Activated naive CD8-positive, alpha-beta T cell treated with anti-CD3 and anti-CD28 coated beads, Interleukin-2, amount 50 U/mL, for 24 hours (primary cell): ENCODE measurements at regions not wholly inside any gene's neighbourhood (a gene's known extent, or its start where the extent isn't known, plus 50 kb on each side); places are given as distances from the start of the nearest gene placed in this dataset.

Experiments
- ATAC-seq: fragments of 150-1000 bp; cut with Tn5 transposase; one replicate; pipeline ENCODE4 v1.10.0; 2021
- DNase-seq: peaks from one replicate; pipeline ENCODE4 v3.0.0; 2021
- H3K27ac Mint-ChIP-seq: one replicate; pipeline ENCODE4 v1.8.0; 2021; ENCODE audit warnings: mild to moderate bottlenecking, mixed read lengths
- H3K27me3 Mint-ChIP-seq: one replicate; pipeline ENCODE4 v1.8.0; 2021; ENCODE audit warnings: mixed read lengths
- H3K36me3 Mint-ChIP-seq: one replicate; pipeline ENCODE4 v1.8.0; 2021; ENCODE audit warnings: low read depth, mixed read lengths
- H3K4me1 Mint-ChIP-seq: one replicate; pipeline ENCODE4 v1.8.0; 2021; ENCODE audit warnings: mixed read lengths
- H3K4me3 Mint-ChIP-seq: one replicate; pipeline ENCODE4 v1.8.0; 2021; ENCODE audit warnings: mild to moderate bottlenecking, moderate library complexity, mixed read lengths
- H3K9me3 Mint-ChIP-seq: one replicate; pipeline ENCODE4 v1.8.0; 2021; ENCODE audit warnings: mixed read lengths

DNA sequence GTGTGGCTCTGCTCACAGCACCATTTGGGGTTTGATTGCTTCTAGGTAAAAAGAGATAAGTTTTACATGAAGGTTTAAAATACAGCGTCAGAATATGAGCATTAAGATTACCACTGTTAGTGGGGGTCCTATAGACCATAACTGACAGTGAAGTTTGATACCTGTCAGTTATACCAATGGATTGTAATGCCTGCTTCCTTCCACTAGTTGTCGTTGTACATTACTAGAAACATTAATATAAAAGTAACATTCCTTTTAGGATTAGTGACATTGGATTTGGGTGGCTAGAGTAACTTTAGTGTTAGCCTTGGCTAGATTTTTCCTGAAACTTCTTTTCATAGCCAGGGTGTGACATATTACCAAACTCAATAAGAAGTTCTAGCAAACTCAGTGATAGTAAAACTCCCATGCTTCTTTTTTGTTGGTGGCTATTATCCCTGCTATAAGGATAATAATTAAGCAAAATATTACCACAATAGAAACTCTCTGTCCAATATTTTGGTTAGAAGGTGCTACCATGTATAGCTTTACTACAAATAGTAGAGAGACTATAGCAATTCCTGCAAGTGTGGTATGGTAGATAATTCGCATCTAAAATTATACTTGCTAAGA is 57.1 kb downstream of the FAM181B start:
- no peak for DNase-seq
- no peaks in the 10 kb centered on the region for H3K36me3 Mint-ChIP-seq
- no peaks in the 10 kb centered on the region for H3K27me3 Mint-ChIP-seq
- no peak for ATAC-seq
- H3K4me3 Mint-ChIP-seq, result no peak overlapping the region
- H3K27ac Mint-ChIP-seq, result no peak overlapping the region
- no peaks in the 10 kb centered on the region for H3K4me1 Mint-ChIP-seq
- H3K9me3 Mint-ChIP-seq, result no peaks in the 10 kb centered on the region

GRCh38 chr11:82675838-82676237 is 57.8 kb downstream of the FAM181B start:
- Mint-ChIP-seq H3K9me3 (no peaks in the 10 kb centered on the region), H3K27me3 (no peaks in the 10 kb centered on the region), H3K4me1 (no peaks in the 10 kb centered on the region), H3K27ac (no peak overlapping the region), H3K4me3 (no peak overlapping the region), H3K36me3 (no peaks in the 10 kb centered on the region)
- ATAC-seq, result no peak
- DNase-seq, result no peak

GRCh38 chr11:82673631-82674030 is 60.0 kb downstream of the FAM181B start:
- Mint-ChIP-seq H3K27me3 (peaks cover 7% of the 10 kb centered on the region), H3K27ac (no peak overlapping the region), H3K4me3 (no peak overlapping the region), H3K9me3 (no peaks in the 10 kb centered on the region), H3K4me1 (no peaks in the 10 kb centered on the region), H3K36me3 (no peaks in the 10 kb centered on the region)
- no peak for ATAC-seq
- DNase-seq, result no peak

DNA sequence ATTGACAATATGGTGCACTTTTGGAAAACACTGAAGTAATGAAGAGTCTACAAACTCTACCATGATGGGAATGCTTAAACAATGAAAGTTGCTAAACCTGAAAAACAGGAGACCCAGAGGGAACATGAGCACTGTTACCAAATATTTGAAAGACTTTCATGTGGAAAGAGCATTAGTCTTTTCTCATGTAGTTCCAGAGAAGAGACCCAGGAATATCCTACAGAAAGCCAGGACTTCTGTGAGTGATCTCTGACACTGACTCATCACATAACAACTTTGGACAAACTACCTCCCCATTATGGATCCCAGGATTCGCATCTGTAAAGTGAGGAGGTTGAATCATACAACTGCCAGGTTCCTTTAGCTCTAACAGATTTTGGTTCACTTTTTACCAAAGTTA is 62.2 kb downstream of the FAM181B start:
- Mint-ChIP-seq H3K36me3 (no peaks in the 10 kb centered on the region), H3K27me3 (peaks cover 12% of the 10 kb centered on the region), H3K4me1 (no peaks in the 10 kb centered on the region), H3K4me3 (no peak overlapping the region), H3K27ac (no peak overlapping the region), H3K9me3 (no peaks in the 10 kb centered on the region)
- no peak for ATAC-seq
- DNase-seq, result no peak

- no peak overlapping the region for H3K4me3 Mint-ChIP-seq
- no peak overlapping the region for H3K27ac Mint-ChIP-seq
- DNase-seq (no peak), ATAC-seq (no peak)
- no peaks in the 10 kb centered on the region for H3K4me1 Mint-ChIP-seq
- no peaks in the 10 kb centered on the region for H3K9me3 Mint-ChIP-seq
- peaks cover 6% of the 10 kb centered on the region for H3K27me3 Mint-ChIP-seq
- H3K36me3 Mint-ChIP-seq, result no peaks in the 10 kb centered on the region
Observed at GRCh38 chr11:82663535-82663934, 70.1 kb downstream of the FAM181B start.

- Mint-ChIP-seq H3K27me3 (peaks cover 7% of the 10 kb centered on the region), H3K36me3 (no peaks in the 10 kb centered on the region), H3K4me1 (no peaks in the 10 kb centered on the region), H3K4me3 (no peak overlapping the region), H3K27ac (no peak overlapping the region), H3K9me3 (no peaks in the 10 kb centered on the region)
- ATAC-seq, result no peak
- no peak for DNase-seq
Observed at GRCh38 chr11:82653752-82654151, 79.9 kb downstream of the FAM181B start.

DNA sequence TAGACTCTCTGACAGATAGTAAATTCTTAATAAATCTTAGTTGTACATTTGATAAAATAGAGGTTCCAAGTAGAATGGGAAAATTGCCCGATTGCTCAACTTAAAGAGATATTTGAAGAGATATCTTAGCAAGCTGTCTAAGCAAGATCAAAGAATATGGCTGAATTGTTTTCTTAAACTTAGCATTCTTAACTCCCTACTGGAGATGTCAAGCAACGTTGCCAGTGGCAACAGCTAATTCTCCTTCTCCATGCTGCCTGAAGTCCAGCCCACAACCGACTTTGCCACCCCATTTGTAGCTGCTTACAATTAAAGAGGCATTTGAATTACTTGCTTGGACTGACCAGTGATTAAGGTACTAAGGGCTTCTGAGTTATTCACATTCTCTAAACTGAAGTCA is 94.4 kb downstream of the FAM181B start:
- no peak for ATAC-seq
- Mint-ChIP-seq H3K27ac (no peak overlapping the region), H3K4me1 (no peaks in the 10 kb centered on the region), H3K36me3 (no peaks in the 10 kb centered on the region), H3K4me3 (no peak overlapping the region), H3K27me3 (no peaks in the 10 kb centered on the region), H3K9me3 (no peaks in the 10 kb centered on the region)
- DNase-seq, result no peak

GRCh38 chr11:82636615-82637014 is 97.0 kb downstream of the FAM181B start:
- ATAC-seq (no peak), DNase-seq (no peak)
- Mint-ChIP-seq H3K27ac (no peak overlapping the region), H3K4me3 (no peak overlapping the region), H3K9me3 (no peaks in the 10 kb centered on the region), H3K27me3 (no peaks in the 10 kb centered on the region), H3K4me1 (no peaks in the 10 kb centered on the region), H3K36me3 (no peaks in the 10 kb centered on the region)

GRCh38 chr11:82634091-82634490 is 99.6 kb downstream of the FAM181B start:
- Mint-ChIP-seq H3K27ac (no peak overlapping the region), H3K9me3 (no peaks in the 10 kb centered on the region), H3K27me3 (no peaks in the 10 kb centered on the region), H3K4me1 (no peaks in the 10 kb centered on the region), H3K4me3 (no peak overlapping the region), H3K36me3 (no peaks in the 10 kb centered on the region)
- ATAC-seq (no peak), DNase-seq (no peak)

- Mint-ChIP-seq H3K4me3 (no peak overlapping the region), H3K27me3 (no peaks in the 10 kb centered on the region), H3K9me3 (peaks cover 11% of the 10 kb centered on the region), H3K36me3 (no peaks in the 10 kb centered on the region), H3K27ac (no peak overlapping the region), H3K4me1 (no peaks in the 10 kb centered on the region)
- ATAC-seq (no peak), DNase-seq (no peak)
Observed at GRCh38 chr11:82631722-82632630, 101.7 kb downstream of the FAM181B start.

GRCh38 chr11:82610671-82611070 is 123.0 kb downstream of the FAM181B start:
- Mint-ChIP-seq H3K27me3 (peaks cover 7% of the 10 kb centered on the region), H3K36me3 (no peaks in the 10 kb centered on the region), H3K4me3 (no peak overlapping the region), H3K9me3 (no peaks in the 10 kb centered on the region), H3K27ac (no peak overlapping the region), H3K4me1 (no peaks in the 10 kb centered on the region)
- DNase-seq (no peak), ATAC-seq (no peak)

DNA sequence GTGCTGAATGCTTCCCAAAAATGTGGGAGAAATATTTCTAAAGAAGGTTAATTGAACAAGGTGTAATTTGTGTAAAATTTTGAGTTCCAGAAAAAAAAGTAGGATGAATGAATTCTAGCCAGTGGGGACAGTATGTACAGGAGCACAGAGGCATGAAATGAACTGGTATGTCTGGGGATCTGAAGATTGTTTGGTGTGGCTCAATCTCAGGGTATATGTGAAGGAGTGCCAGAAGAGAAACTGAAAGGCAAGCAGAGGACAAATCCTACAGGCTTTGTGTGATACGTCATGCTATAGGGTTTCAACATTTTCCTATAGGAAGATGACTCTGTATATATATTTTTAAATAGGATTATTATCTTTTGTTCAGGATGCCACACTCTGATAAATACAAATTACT is 126.9 kb downstream of the FAM181B start:
- DNase-seq, result no peak
- H3K27me3 Mint-ChIP-seq, result peaks cover 14% of the 10 kb centered on the region
- no peak for ATAC-seq
- no peaks in the 10 kb centered on the region for H3K36me3 Mint-ChIP-seq
- H3K9me3 Mint-ChIP-seq, result no peaks in the 10 kb centered on the region
- H3K27ac Mint-ChIP-seq, result no peak overlapping the region
- H3K4me3 Mint-ChIP-seq, result no peak overlapping the region
- H3K4me1 Mint-ChIP-seq, result no peaks in the 10 kb centered on the region

GRCh38 chr11:82601711-82602110 is 132.0 kb downstream of the FAM181B start:
- Mint-ChIP-seq H3K27me3 (peaks cover 7% of the 10 kb centered on the region), H3K27ac (no peak overlapping the region), H3K9me3 (no peaks in the 10 kb centered on the region), H3K36me3 (no peaks in the 10 kb centered on the region), H3K4me3 (no peak overlapping the region), H3K4me1 (no peaks in the 10 kb centered on the region)
- no peak for DNase-seq
- no peak for ATAC-seq

DNA sequence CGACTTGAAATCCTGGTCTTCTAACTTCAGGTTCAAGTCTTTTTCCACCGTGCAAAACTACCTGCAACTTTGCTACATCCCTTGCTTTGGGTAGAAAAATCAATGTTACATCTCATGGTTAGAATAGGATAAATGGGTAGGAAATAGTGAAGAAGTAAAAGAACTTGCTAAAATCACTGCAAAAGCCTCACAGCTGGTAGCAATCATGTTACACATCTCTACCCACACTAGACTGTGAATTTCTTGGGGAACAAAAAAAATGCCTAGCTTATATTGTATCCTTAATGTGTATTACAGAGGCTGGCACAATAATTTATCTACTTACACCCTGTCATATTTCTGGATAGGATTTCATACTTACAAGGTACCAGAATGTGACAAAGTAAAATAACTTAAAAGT is 133.8 kb downstream of the FAM181B start:
- Mint-ChIP-seq H3K4me3 (no peak overlapping the region), H3K4me1 (no peaks in the 10 kb centered on the region), H3K9me3 (no peaks in the 10 kb centered on the region), H3K27ac (no peak overlapping the region), H3K27me3 (peaks cover 7% of the 10 kb centered on the region), H3K36me3 (no peaks in the 10 kb centered on the region)
- ATAC-seq (no peak), DNase-seq (no peak)

DNA sequence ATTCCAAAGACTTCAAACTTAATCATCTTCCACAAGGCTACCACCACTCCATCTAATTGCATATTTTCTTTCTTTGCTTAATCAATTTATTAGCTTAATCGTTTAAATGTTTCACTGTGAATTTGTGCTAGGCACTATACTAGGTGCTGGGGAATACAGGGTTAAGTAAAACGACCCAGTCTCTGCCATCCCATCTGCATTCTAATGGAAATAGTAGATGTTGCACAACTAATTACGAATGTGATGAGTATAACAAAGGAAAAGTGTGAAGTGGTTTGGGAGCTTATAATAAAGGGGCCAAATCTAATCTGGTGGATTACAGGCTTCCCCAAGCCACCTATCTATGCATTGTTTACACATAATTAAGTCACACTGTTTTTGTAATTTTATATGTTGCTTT is 147.1 kb downstream of the FAM181B start:
- ATAC-seq (no peak), DNase-seq (no peak)
- Mint-ChIP-seq H3K9me3 (no peaks in the 10 kb centered on the region), H3K4me3 (no peak overlapping the region), H3K27ac (no peak overlapping the region), H3K4me1 (no peaks in the 10 kb centered on the region), H3K27me3 (no peaks in the 10 kb centered on the region), H3K36me3 (no peaks in the 10 kb centered on the region)
